HEK293 (cell line): ENCODE measurements at regions not wholly inside any gene's neighbourhood (a gene's known extent, or its start where the extent isn't known, plus 50 kb on each side); places are given as distances from the start of the nearest gene placed in this dataset.

ENCODE experiments used
- CTCF ChIA-PET: fragments of 350-600 bp; formaldehyde crosslinking; extraction: SDS; loops from one replicate; lab custom pipeline; 2021; ENCODE audit warnings: antibody characterized with exemption; lab: Yijun Ruan, JAX
- POLR2A ChIA-PET: fragments of 300-600 bp; formaldehyde crosslinking; extraction: SDS; loops from one replicate; lab custom pipeline; 2020; ENCODE audit warnings: antibody characterized with exemption, inconsistent platforms; lab: Yijun Ruan, JAX
- H3K27ac ChIP-seq: fragments of 200-500 bp; sonication (Bioruptor generic); 2 replicates; pipeline ENCODE4 v1.5.1; 2014; ENCODE audit warnings: low read depth, low read length, control low read depth, inconsistent platforms; ENCODE audit errors: extremely low read depth
- H3K36me3 ChIP-seq, 2 experiments: fragments of 200-500 bp in 1 of 2; sonication (Bioruptor generic) in 1 of 2; 1 replicate in 1 of 2; 2 replicates in 1 of 2; pipeline ENCODE4 v1.5.1; 2014 to 2017; ENCODE audit warnings: inconsistent platforms in 2 of 2, low read length in 2 of 2; ENCODE audit not compliant: control insufficient read depth in 2 of 2, insufficient read depth in 1 of 2
- H3K4me1 ChIP-seq: fragments of 200-500 bp; sonication (Bioruptor generic); 2 replicates; pipeline ENCODE4 v1.5.1; 2014; ENCODE audit warnings: mild to moderate bottlenecking, low read length, inconsistent platforms; ENCODE audit not compliant: control insufficient read depth, insufficient read depth
- H3K4me3 ChIP-seq: 2 replicates; pipeline ENCODE4 v1.5.1; 2011; ENCODE audit warnings: low read depth, mild to moderate bottlenecking, control low read depth, low read length, moderate library complexity
- H3K9me3 ChIP-seq: fragments of 200-500 bp; sonication (Bioruptor generic); 2 replicates; pipeline ENCODE4 v1.5.1; 2014; ENCODE audit warnings: low read depth, low read length, inconsistent platforms; ENCODE audit not compliant: control insufficient read depth, insufficient read depth
- RBAK ChIP-seq: fragments of 450-650 bp; formaldehyde crosslinking; IDR thresholded peaks from 2 replicates; pipeline ENCODE4 v1.5.1; 2016; ENCODE audit warnings: missing biosample characterization, missing genetic modification characterization
- ZBTB1 ChIP-seq: fragments of 450-650 bp; formaldehyde crosslinking; IDR thresholded peaks from 2 replicates; pipeline ENCODE4 v1.5.1; 2016; ENCODE audit warnings: missing biosample characterization, missing genetic modification characterization
- ZBTB17 ChIP-seq: fragments of 450-650 bp; formaldehyde crosslinking; IDR thresholded peaks from 2 replicates; pipeline ENCODE4 v1.5.1; 2016; ENCODE audit warnings: missing biosample characterization, missing genetic modification characterization
- ZNF416 ChIP-seq: fragments of 450-650 bp; formaldehyde crosslinking; IDR thresholded peaks from 2 replicates; pipeline ENCODE4 v1.5.1; 2016; ENCODE audit warnings: missing biosample characterization, missing genetic modification characterization
- ZNF501 ChIP-seq: fragments of 450-650 bp; formaldehyde crosslinking; IDR thresholded peaks from 2 replicates; pipeline ENCODE4 v1.5.1; 2016; ENCODE audit warnings: missing biosample characterization, missing genetic modification characterization
- ZNF626 ChIP-seq: fragments of 450-650 bp; sonication (Bioruptor Pico); formaldehyde crosslinking; IDR thresholded peaks from 2 replicates; pipeline ENCODE4 v1.5.1; 2018; ENCODE audit warnings: missing biosample characterization, missing genetic modification characterization, inconsistent platforms
- ZNF677 ChIP-seq: fragments of 450-650 bp; IDR thresholded peaks from 2 replicates; pipeline ENCODE4 v1.5.0; 2018; ENCODE audit warnings: missing biosample characterization, mild to moderate bottlenecking, missing genetic modification characterization, moderate library complexity
- ZNF791 ChIP-seq: fragments of 450-650 bp; formaldehyde crosslinking; IDR thresholded peaks from 2 replicates; pipeline ENCODE4 v1.5.1; 2016; ENCODE audit warnings: missing biosample characterization, missing genetic modification characterization
- ZXDB ChIP-seq: fragments of 450-650 bp; formaldehyde crosslinking; IDR thresholded peaks from 2 replicates; pipeline ENCODE4 v1.5.1; 2016; ENCODE audit warnings: missing biosample characterization, missing genetic modification characterization
- TF ChIP-seq, protein P1 (sequence below): fragments of 450-650 bp; formaldehyde crosslinking; IDR thresholded peaks from 2 replicates; pipeline ENCODE4 v1.5.1; 2016; ENCODE audit warnings: missing biosample characterization, missing genetic modification characterization
- TF ChIP-seq, protein P2 (sequence below): fragments of 450-650 bp; formaldehyde crosslinking; IDR thresholded peaks from 2 replicates; pipeline ENCODE4 v1.5.1; 2016; ENCODE audit warnings: missing biosample characterization, missing genetic modification characterization
- TF ChIP-seq, protein P3 (sequence below): fragments of 450-650 bp; formaldehyde crosslinking; IDR thresholded peaks from 2 replicates; pipeline ENCODE4 v1.5.1; 2017; ENCODE audit warnings: missing biosample characterization, missing genetic modification characterization
- TF ChIP-seq, protein P4 (sequence below): fragments of 450-650 bp; formaldehyde crosslinking; IDR thresholded peaks from 2 replicates; pipeline ENCODE4 v1.5.1; 2016; ENCODE audit warnings: missing biosample characterization, missing genetic modification characterization, borderline replicate concordance

DNA sequence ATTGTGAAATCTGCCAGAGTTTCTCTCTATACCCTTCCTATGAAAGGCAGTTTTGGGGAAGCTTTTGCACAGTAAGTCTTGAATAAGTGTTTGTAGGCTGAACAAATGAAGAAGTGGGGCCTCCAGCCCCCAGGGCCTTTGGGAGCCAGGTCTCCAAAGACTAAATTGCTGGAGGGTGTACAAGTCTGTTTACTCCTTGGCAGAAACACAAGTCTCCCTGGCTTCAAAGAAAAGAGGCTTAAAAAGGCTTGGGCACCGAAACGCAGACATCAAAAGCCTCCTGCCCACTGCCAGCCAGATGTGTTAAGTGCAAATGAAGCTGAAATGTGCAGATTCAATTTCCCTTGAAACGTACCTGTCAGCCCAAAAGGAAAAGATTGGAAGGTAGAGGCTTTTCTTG, 146.3 kb downstream of the TMEM132E start (continued):
- TF ChIP-seq ZBTB1 = no peak
- no peak for TF ChIP-seq ZNF791 (tag by site-specific recombination)
- no peak for TF ChIP-seq ZNF677 (tag by site-specific recombination)
- TF ChIP-seq, protein P1, sequence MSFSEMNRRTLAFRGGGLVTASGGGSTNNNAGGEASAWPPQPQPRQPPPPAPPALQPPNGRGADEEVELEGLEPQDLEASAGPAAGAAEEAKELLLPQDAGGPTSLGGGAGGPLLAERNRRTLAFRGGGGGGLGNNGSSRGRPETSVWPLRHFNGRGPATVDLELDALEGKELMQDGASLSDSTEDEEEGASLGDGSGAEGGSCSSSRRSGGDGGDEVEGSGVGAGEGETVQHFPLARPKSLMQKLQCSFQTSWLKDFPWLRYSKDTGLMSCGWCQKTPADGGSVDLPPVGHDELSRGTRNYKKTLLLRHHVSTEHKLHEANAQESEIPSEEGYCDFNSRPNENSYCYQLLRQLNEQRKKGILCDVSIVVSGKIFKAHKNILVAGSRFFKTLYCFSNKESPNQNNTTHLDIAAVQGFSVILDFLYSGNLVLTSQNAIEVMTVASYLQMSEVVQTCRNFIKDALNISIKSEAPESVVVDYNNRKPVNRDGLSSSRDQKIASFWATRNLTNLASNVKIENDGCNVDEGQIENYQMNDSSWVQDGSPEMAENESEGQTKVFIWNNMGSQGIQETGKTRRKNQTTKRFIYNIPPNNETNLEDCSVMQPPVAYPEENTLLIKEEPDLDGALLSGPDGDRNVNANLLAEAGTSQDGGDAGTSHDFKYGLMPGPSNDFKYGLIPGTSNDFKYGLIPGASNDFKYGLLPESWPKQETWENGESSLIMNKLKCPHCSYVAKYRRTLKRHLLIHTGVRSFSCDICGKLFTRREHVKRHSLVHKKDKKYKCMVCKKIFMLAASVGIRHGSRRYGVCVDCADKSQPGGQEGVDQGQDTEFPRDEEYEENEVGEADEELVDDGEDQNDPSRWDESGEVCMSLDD = no peak
- TF ChIP-seq, protein P2, sequence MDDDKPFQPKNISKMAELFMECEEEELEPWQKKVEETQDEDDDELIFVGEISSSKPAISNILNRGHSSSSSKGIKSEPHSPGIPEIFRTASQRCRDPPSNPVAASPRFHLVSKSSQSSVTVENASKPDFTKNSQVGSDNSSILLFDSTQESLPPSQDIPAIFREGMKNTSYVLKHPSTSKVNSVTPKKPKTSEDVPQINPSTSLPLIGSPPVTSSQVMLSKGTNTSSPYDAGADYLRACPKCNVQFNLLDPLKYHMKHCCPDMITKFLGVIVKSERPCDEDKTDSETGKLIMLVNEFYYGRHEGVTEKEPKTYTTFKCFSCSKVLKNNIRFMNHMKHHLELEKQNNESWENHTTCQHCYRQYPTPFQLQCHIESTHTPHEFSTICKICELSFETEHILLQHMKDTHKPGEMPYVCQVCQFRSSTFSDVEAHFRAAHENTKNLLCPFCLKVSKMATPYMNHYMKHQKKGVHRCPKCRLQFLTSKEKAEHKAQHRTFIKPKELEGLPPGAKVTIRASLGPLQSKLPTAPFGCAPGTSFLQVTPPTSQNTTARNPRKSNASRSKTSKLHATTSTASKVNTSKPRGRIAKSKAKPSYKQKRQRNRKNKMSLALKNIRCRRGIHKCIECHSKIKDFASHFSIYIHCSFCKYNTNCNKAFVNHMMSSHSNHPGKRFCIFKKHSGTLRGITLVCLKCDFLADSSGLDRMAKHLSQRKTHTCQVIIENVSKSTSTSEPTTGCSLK = no peak
- TF ChIP-seq, protein P3, sequence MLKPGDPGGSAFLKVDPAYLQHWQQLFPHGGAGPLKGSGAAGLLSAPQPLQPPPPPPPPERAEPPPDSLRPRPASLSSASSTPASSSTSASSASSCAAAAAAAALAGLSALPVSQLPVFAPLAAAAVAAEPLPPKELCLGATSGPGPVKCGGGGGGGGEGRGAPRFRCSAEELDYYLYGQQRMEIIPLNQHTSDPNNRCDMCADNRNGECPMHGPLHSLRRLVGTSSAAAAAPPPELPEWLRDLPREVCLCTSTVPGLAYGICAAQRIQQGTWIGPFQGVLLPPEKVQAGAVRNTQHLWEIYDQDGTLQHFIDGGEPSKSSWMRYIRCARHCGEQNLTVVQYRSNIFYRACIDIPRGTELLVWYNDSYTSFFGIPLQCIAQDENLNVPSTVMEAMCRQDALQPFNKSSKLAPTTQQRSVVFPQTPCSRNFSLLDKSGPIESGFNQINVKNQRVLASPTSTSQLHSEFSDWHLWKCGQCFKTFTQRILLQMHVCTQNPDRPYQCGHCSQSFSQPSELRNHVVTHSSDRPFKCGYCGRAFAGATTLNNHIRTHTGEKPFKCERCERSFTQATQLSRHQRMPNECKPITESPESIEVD = no peak

DNA sequence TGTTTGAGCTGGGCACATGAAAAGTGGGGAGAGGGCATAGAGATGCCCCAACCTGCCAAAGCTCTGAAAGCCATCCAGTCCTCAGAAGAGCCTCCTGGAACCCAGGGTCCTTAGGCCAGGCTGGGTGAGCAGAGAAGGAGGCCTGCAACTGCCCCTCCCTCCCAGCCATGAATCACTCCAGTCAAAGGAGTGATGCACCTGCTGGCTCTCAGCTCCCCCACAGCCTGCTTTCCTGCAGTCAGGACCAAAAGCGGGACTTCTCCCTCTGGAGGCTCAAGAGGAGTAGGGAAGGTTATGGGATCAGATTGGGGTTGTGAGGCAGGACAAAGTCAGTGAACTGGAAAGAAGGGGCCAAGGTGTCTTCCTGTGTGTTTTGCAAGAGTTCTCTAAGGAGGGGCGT, 145.6 kb downstream of the TMEM132E start:
- no peak overlapping the region for H3K4me3 ChIP-seq
- H3K9me3 ChIP-seq = no peaks in the 10 kb centered on the region
- H3K27ac ChIP-seq = no peak overlapping the region
- H3K4me1 ChIP-seq = no peaks in the 10 kb centered on the region
- no peaks in the 10 kb centered on the region for H3K36me3 ChIP-seq
- ChIA-PET POLR2A (no interaction called here), CTCF (interaction anchor here (0.7 kb wide), 1 partner anchor 360 kb away, joined by 4 read pairs; no protein-coding TSS in a partner anchor)
- TF ChIP-seq, protein P4, sequence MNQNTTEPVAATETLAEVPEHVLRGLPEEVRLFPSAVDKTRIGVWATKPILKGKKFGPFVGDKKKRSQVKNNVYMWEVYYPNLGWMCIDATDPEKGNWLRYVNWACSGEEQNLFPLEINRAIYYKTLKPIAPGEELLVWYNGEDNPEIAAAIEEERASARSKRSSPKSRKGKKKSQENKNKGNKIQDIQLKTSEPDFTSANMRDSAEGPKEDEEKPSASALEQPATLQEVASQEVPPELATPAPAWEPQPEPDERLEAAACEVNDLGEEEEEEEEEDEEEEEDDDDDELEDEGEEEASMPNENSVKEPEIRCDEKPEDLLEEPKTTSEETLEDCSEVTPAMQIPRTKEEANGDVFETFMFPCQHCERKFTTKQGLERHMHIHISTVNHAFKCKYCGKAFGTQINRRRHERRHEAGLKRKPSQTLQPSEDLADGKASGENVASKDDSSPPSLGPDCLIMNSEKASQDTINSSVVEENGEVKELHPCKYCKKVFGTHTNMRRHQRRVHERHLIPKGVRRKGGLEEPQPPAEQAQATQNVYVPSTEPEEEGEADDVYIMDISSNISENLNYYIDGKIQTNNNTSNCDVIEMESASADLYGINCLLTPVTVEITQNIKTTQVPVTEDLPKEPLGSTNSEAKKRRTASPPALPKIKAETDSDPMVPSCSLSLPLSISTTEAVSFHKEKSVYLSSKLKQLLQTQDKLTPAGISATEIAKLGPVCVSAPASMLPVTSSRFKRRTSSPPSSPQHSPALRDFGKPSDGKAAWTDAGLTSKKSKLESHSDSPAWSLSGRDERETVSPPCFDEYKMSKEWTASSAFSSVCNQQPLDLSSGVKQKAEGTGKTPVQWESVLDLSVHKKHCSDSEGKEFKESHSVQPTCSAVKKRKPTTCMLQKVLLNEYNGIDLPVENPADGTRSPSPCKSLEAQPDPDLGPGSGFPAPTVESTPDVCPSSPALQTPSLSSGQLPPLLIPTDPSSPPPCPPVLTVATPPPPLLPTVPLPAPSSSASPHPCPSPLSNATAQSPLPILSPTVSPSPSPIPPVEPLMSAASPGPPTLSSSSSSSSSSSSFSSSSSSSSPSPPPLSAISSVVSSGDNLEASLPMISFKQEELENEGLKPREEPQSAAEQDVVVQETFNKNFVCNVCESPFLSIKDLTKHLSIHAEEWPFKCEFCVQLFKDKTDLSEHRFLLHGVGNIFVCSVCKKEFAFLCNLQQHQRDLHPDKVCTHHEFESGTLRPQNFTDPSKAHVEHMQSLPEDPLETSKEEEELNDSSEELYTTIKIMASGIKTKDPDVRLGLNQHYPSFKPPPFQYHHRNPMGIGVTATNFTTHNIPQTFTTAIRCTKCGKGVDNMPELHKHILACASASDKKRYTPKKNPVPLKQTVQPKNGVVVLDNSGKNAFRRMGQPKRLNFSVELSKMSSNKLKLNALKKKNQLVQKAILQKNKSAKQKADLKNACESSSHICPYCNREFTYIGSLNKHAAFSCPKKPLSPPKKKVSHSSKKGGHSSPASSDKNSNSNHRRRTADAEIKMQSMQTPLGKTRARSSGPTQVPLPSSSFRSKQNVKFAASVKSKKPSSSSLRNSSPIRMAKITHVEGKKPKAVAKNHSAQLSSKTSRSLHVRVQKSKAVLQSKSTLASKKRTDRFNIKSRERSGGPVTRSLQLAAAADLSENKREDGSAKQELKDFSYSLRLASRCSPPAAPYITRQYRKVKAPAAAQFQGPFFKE = no peak
- TF ChIP-seq ZNF626 (no peak), RBAK (tag by site-specific recombination) (no peak), ZNF501 (no peak), ZXDB (tag by site-specific recombination) (no peak), ZBTB17 (no peak), ZNF416 (tag by site-specific recombination) (no peak)
- TF ChIP-seq, all 188 proteins: peak for 0
